ENCODE measurements at regions not wholly inside any gene's neighbourhood (a gene's known extent, or its start where the extent isn't known, plus 50 kb on each side); places are given as distances from the start of the nearest gene placed in this dataset.

- Histone ChIP-seq H4K20me1 (ENCODE audit: control insufficient read depth, insufficient read depth) (no peaks in the 10 kb centered on the region), H3K79me2 (ENCODE audit: control insufficient read depth, insufficient read depth, low read length) (no peaks in the 10 kb centered on the region), H3K9ac (ENCODE audit: control insufficient read depth, insufficient read depth, low read length) (no peak overlapping the region), H3K9me3 (replicated peaks; ENCODE audit: control insufficient read depth, insufficient read depth, low read length) (no peaks in the 10 kb centered on the region), H3K27me3 (replicated peaks in 1 of 2; ENCODE audit: control insufficient read depth in 2 of 2, insufficient read depth in 2 of 2, low read length in 1 of 2) (no peaks in the 10 kb centered on the region; a peak in 1 of 4 replicates), H3K27ac (ENCODE audit: control insufficient read depth, insufficient read depth) (no peak overlapping the region), H3K4me2 (ENCODE audit: control insufficient read depth, insufficient read depth) (no peak overlapping the region), H3K4me1 (ENCODE audit: control insufficient read depth, insufficient read depth, low read length) (no peaks in the 10 kb centered on the region), H3K4me3 (no peak overlapping the region), H3K36me3 (ENCODE audit: control insufficient read depth in 2 of 2, insufficient read depth in 2 of 2, low read length in 1 of 2) (no peaks in the 10 kb centered on the region), H2AFZ (ENCODE audit: control insufficient read depth, low read depth, low read length) (no peak overlapping the region)
- CTCF ChIA-PET, result no interaction called here
- SMC1A ChIA-PET (ENCODE audit: uncharacterized antibody, unreplicated experiment), result interaction anchor here (1.0 kb wide), 1 partner anchor 15 kb away, joined by 4 read pairs; no protein-coding TSS in a partner anchor
- BruUV-seq (replicated peaks), result no TSS peak
- WGBS (ENCODE audit: insufficient coverage, insufficient replicate concordance, low lambda C conversion rate, missing lambda C conversion rate), result 16% methylated on average over 7 of the region's 7 CpGs
- ATAC-seq, result peak; percentile 70
- peak; percentile 9 for DNase-seq (ENCODE audit: low read depth, low spot score)
- FAIRE-seq, result no peak
- TF ChIP-seq NR2C1 (IDR thresholded peaks at IDR 0.05) (no peak), BACH1 (IDR thresholded peaks at IDR 0.05; ENCODE audit: borderline replicate concordance) (no peak), GABPA (IDR thresholded peaks at IDR 0.05; ENCODE audit: low read depth) (no peak), ZNF217 (IDR thresholded peaks at IDR 0.05) (no peak), NFXL1 (IDR thresholded peaks at IDR 0.05; ENCODE audit: borderline replicate concordance) (no peak)
- TF ChIP-seq, protein P1, sequence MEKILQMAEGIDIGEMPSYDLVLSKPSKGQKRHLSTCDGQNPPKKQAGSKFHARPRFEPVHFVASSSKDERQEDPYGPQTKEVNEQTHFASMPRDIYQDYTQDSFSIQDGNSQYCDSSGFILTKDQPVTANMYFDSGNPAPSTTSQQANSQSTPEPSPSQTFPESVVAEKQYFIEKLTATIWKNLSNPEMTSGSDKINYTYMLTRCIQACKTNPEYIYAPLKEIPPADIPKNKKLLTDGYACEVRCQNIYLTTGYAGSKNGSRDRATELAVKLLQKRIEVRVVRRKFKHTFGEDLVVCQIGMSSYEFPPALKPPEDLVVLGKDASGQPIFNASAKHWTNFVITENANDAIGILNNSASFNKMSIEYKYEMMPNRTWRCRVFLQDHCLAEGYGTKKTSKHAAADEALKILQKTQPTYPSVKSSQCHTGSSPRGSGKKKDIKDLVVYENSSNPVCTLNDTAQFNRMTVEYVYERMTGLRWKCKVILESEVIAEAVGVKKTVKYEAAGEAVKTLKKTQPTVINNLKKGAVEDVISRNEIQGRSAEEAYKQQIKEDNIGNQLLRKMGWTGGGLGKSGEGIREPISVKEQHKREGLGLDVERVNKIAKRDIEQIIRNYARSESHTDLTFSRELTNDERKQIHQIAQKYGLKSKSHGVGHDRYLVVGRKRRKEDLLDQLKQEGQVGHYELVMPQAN (conservative IDR thresholded peaks at IDR 0.05), result no peak
- RAD21 ChIA-PET (ENCODE audit: unreplicated experiment), result no interaction called here
- POLR2A ChIA-PET, result no interaction called here
- in situ Hi-C loops (cut with MboI), result no loop called here
- intact Hi-C loops (cut with micrococcal nuclease; ENCODE audit: unreplicated experiment), result no loop called here
Measured at GRCh38 chr20:41783423-41784208, 165.4 kb upstream of the CHD6 start.
